ENCODE measurements at regions not wholly inside any gene's neighbourhood (a gene's known extent, or its start where the extent isn't known, plus 50 kb on each side); places are given as distances from the start of the nearest gene placed in this dataset.

- DNase-seq = no peak
Observed at GRCh38 chr11:45597097-45597496, 68.3 kb downstream of the CHST1 start.

- no peak for DNase-seq
Observed at GRCh38 chr11:45596571-45596970, 68.9 kb downstream of the CHST1 start.

GRCh38 chr11:45593992-45594391 lies 71.4 kb downstream of the CHST1 start:
- DNase-seq = no peak

- no peak for DNase-seq
Observed at GRCh38 chr11:45592636-45593035, 72.8 kb downstream of the CHST1 start.

GRCh38 chr11:45590743-45591142 lies 74.7 kb downstream of the CHST1 start:
- DNase-seq = no peak

GRCh38 chr11:45585205-45585604 lies 80.2 kb downstream of the CHST1 start:
- no peak for DNase-seq

- no peak for DNase-seq
Observed at GRCh38 chr11:45583981-45584566, 81.3 kb downstream of the CHST1 start.

- peak in 1 of 2 donors; percentile 6 for DNase-seq
Observed at GRCh38 chr11:45580399-45580798, 85.0 kb downstream of the CHST1 start.

GRCh38 chr11:45578316-45578715 lies 87.1 kb downstream of the CHST1 start:
- DNase-seq = no peak

GRCh38 chr11:45577752-45578151 lies 87.7 kb downstream of the CHST1 start:
- DNase-seq = no peak

GRCh38 chr11:45576461-45577215 lies 88.8 kb downstream of the CHST1 start:
- no peak for DNase-seq

GRCh38 chr11:45573728-45574127 lies 91.7 kb downstream of the CHST1 start:
- DNase-seq = no peak

GRCh38 chr11:45572354-45573123 lies 92.9 kb downstream of the CHST1 start:
- no peak for DNase-seq

- no peak for DNase-seq
Observed at GRCh38 chr11:45569776-45570175, 95.6 kb downstream of the CHST1 start.

GRCh38 chr11:45568049-45568448 lies 97.4 kb downstream of the CHST1 start:
- no peak for DNase-seq

- no peak for DNase-seq
Observed at GRCh38 chr11:45565446-45565988, 99.9 kb downstream of the CHST1 start.

- DNase-seq = no peak
Observed at GRCh38 chr11:45563810-45564209, 101.6 kb downstream of the CHST1 start.

- DNase-seq = no peak
Observed at GRCh38 chr11:45563171-45563570, 102.3 kb downstream of the CHST1 start.

- DNase-seq = no peak
Observed at GRCh38 chr11:45560913-45561281, 104.5 kb downstream of the CHST1 start.

- no peak for DNase-seq
Observed at GRCh38 chr11:45560155-45560912, 105.1 kb downstream of the CHST1 start.

- DNase-seq = no peak
Observed at GRCh38 chr11:45556851-45557707, 108.3 kb downstream of the CHST1 start.
